ENCODE measurements at regions not wholly inside any gene's neighbourhood (a gene's known extent, or its start where the extent isn't known, plus 50 kb on each side); places are given as distances from the start of the nearest gene placed in this dataset.

- TF ChIP-seq ZNF462 (CRISPR knock-in tag; IDR thresholded peaks at IDR 0.05) (no peak), POLR2AphosphoS5 (IDR thresholded peaks at IDR 0.05; ENCODE audit: low read depth) (no peak), ZNF114 (CRISPR knock-in tag; IDR thresholded peaks at IDR 0.05) (no peak), JUNB (IDR thresholded peaks at IDR 0.05; ENCODE audit: unreplicated experiment) (no peak), NANOG (IDR thresholded peaks at IDR 0.05; ENCODE audit: borderline replicate concordance) (no peak)
Observed at GRCh38 chr5:117675646-117676045, 1101.0 kb upstream of the SEMA6A start (continued).

GRCh38 chr5:117671551-117671950, 1096.9 kb upstream of the SEMA6A start:
- ATAC-seq = no peak
- H3K4me2 ChIP-seq = no peak overlapping the region

More at GRCh38 chr5:117671551-117671950, 1096.9 kb upstream of the SEMA6A start:
- H4K20me1 ChIP-seq (replicated peaks; ENCODE audit: insufficient read depth) = no peaks in the 10 kb centered on the region
- no peaks in the 10 kb centered on the region for H3K79me2 ChIP-seq (replicated peaks; ENCODE audit: insufficient read depth)
- Mint-ChIP-seq H3K36me3 (ENCODE audit: low read depth) (no peaks in the 10 kb centered on the region), H3K27ac (no peak overlapping the region), H3K9me3 (no peaks in the 10 kb centered on the region), H3K27me3 (ENCODE audit: insufficient read depth, low read depth, poor library complexity) (no peaks in the 10 kb centered on the region), H3K4me1 (peaks cover 7% of the 10 kb centered on the region; the same call in 2 of the 3 replicates), H3K4me3 (no peak overlapping the region)
- DNase-seq (ENCODE audit: low spot score) = no peak
- H3K27ac ChIP-seq (ENCODE audit: low read depth) = no peak overlapping the region
- H3K27me3 ChIP-seq (ENCODE audit: insufficient read depth) = no peaks in the 10 kb centered on the region
- H3K36me3 ChIP-seq (ENCODE audit: insufficient read depth) = no peaks in the 10 kb centered on the region
- no peak overlapping the region for H2AFZ ChIP-seq
- H3K9me2 ChIP-seq (ENCODE audit: insufficient read depth) = no peaks in the 10 kb centered on the region
- no peak overlapping the region for H3K4me3 ChIP-seq
- TF ChIP-seq EZH2 (IDR thresholded peaks at IDR 0.05; ENCODE audit: low read depth, unreplicated experiment) (no peak), CTCF (conservative IDR thresholded peaks at IDR 0.05; ENCODE audit: low read depth in 2 of 2) (no peak), EZH2phosphoT487 (IDR thresholded peaks at IDR 0.05; ENCODE audit: unreplicated experiment) (no peak), POLR2AphosphoS5 (IDR thresholded peaks at IDR 0.05; ENCODE audit: low read depth) (no peak), JUNB (IDR thresholded peaks at IDR 0.05; ENCODE audit: unreplicated experiment) (no peak), NANOG (IDR thresholded peaks at IDR 0.05; ENCODE audit: borderline replicate concordance) (no peak), CREB1 (CRISPR knock-in tag; IDR thresholded peaks at IDR 0.05; ENCODE audit: low read depth) (no peak), ETS1 (IDR thresholded peaks at IDR 0.05) (no peak), STAT1 (IDR thresholded peaks at IDR 0.05; ENCODE audit: unreplicated experiment) (no peak)
- H3F3A ChIP-seq (replicated peaks; ENCODE audit: low read depth) = no peaks in the 10 kb centered on the region
- H3K4me1 ChIP-seq (ENCODE audit: insufficient read depth) = peaks cover 15% of the 10 kb centered on the region

Data from GM23338 (cell line).